ENCODE measurements at regions not wholly inside any gene's neighbourhood (a gene's known extent, or its start where the extent isn't known, plus 50 kb on each side); places are given as distances from the start of the nearest gene placed in this dataset.

DNA sequence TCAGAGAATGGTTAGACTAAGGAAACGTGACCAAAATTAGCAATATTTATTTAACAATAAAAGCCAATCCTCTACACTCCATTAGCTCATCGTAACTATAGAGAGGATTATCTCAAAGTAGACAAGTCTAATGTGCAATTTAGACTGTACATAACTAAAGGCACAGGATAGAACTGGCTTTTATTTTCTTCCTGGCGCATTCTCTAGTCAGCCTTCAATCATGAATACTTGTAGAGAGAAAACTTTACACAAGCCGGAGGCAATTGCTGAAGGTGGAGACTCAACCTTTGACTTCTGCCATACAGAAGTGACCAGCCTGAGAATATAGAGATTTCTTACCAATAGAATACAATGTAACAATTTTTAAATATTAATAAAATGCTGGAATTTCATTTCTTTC, 777.9 kb downstream of the LTN1 start:
- TF ChIP-seq, protein P1, sequence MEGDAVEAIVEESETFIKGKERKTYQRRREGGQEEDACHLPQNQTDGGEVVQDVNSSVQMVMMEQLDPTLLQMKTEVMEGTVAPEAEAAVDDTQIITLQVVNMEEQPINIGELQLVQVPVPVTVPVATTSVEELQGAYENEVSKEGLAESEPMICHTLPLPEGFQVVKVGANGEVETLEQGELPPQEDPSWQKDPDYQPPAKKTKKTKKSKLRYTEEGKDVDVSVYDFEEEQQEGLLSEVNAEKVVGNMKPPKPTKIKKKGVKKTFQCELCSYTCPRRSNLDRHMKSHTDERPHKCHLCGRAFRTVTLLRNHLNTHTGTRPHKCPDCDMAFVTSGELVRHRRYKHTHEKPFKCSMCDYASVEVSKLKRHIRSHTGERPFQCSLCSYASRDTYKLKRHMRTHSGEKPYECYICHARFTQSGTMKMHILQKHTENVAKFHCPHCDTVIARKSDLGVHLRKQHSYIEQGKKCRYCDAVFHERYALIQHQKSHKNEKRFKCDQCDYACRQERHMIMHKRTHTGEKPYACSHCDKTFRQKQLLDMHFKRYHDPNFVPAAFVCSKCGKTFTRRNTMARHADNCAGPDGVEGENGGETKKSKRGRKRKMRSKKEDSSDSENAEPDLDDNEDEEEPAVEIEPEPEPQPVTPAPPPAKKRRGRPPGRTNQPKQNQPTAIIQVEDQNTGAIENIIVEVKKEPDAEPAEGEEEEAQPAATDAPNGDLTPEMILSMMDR (IDR thresholded peaks at IDR 0.05): no peak
- no peak for TF ChIP-seq NR3C1 (CRISPR knock-in tag; conservative IDR thresholded peaks at IDR 0.05; ENCODE audit: low read depth)
- TF ChIP-seq, protein P2, sequence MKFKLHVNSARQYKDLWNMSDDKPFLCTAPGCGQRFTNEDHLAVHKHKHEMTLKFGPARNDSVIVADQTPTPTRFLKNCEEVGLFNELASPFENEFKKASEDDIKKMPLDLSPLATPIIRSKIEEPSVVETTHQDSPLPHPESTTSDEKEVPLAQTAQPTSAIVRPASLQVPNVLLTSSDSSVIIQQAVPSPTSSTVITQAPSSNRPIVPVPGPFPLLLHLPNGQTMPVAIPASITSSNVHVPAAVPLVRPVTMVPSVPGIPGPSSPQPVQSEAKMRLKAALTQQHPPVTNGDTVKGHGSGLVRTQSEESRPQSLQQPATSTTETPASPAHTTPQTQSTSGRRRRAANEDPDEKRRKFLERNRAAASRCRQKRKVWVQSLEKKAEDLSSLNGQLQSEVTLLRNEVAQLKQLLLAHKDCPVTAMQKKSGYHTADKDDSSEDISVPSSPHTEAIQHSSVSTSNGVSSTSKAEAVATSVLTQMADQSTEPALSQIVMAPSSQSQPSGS (CRISPR knock-in tag; IDR thresholded peaks at IDR 0.05; ENCODE audit: borderline replicate concordance, low read depth): no peak
- TF ChIP-seq ATF1 (CRISPR knock-in tag; IDR thresholded peaks at IDR 0.05): no peak
- no peak for TF ChIP-seq JAZF1 (CRISPR knock-in tag; IDR thresholded peaks at IDR 0.05)
- TF ChIP-seq JUN (CRISPR knock-in tag; IDR thresholded peaks at IDR 0.05): no peak
